Dermis blood vessel endothelial cell (primary cell): ENCODE measurements at regions not wholly inside any gene's neighbourhood (a gene's known extent, or its start where the extent isn't known, plus 50 kb on each side); places are given as distances from the start of the nearest gene placed in this dataset.
"Not testable (repeated sequence)": the region's sequence is repeated elsewhere in the genome, so short reads cannot be mapped to it uniquely, and the experiment has no call there.

ENCODE experiments used
- DNase-seq: peaks from one replicate; pipeline ENCODE4 v3.0.0; 2010

GRCh38 chr11:71331631-71332030 is 79.3 kb upstream of the SHANK2 start:
- no peak for DNase-seq

- no peak for DNase-seq
Measured at GRCh38 chr11:71330996-71331395, 78.6 kb upstream of the SHANK2 start.

GRCh38 chr11:71330349-71330748 is 78.0 kb upstream of the SHANK2 start:
- no peak for DNase-seq

- DNase-seq: no peak
Measured at GRCh38 chr11:71329786-71330185, 77.4 kb upstream of the SHANK2 start.

- no peak for DNase-seq
Measured at GRCh38 chr11:71329165-71329510, 76.8 kb upstream of the SHANK2 start.

- DNase-seq: no peak
Measured at GRCh38 chr11:71327156-71328085, 75.0 kb upstream of the SHANK2 start.

GRCh38 chr11:71326328-71326940 is 74.1 kb upstream of the SHANK2 start:
- no peak for DNase-seq

- no peak for DNase-seq
Measured at GRCh38 chr11:71325418-71326327, 73.3 kb upstream of the SHANK2 start.

- no peak for DNase-seq
Measured at GRCh38 chr11:71324788-71325417, 72.5 kb upstream of the SHANK2 start.

- no peak for DNase-seq
Measured at GRCh38 chr11:71323876-71324526, 71.6 kb upstream of the SHANK2 start.

- DNase-seq: no peak
Measured at GRCh38 chr11:71322861-71323582, 70.6 kb upstream of the SHANK2 start.

GRCh38 chr11:71322192-71322735 is 69.9 kb upstream of the SHANK2 start:
- DNase-seq: no peak

GRCh38 chr11:71321433-71322191 is 69.2 kb upstream of the SHANK2 start:
- no peak for DNase-seq

- no peak for DNase-seq
Measured at GRCh38 chr11:71316701-71317100, 64.3 kb upstream of the SHANK2 start.

GRCh38 chr11:71312616-71313015 is 60.2 kb upstream of the SHANK2 start:
- DNase-seq: not testable (repeated sequence)

- no peak for DNase-seq
Measured at GRCh38 chr11:71311928-71312510, 59.6 kb upstream of the SHANK2 start.

- no peak for DNase-seq
Measured at GRCh38 chr11:71311176-71311925, 59.0 kb upstream of the SHANK2 start.

- no peak for DNase-seq
Measured at GRCh38 chr11:71310184-71310583, 57.8 kb upstream of the SHANK2 start.

- no peak for DNase-seq
Measured at GRCh38 chr11:71309611-71310010, 57.2 kb upstream of the SHANK2 start.
